Keratinocyte (primary cell): ENCODE measurements at regions not wholly inside any gene's neighbourhood (a gene's known extent, or its start where the extent isn't known, plus 50 kb on each side); places are given as distances from the start of the nearest gene placed in this dataset.

Source experiments
- DNase-seq: peaks from one replicate; pipeline ENCODE4 v3.0.0-alpha.2; 2011; ENCODE audit warnings: low read depth, missing footprints, low spot score
- FAIRE-seq: peaks from 2 replicates; lab custom pipeline; 2011; peaks lifted over from hg19 to GRCh38; lab: Jason Lieb, UNC
- H2AFZ ChIP-seq: 2 replicates; pipeline ENCODE4 v1.6.0; 2012; ENCODE audit warnings: low read length, control low read depth, inconsistent platforms; ENCODE audit not compliant: control insufficient read depth
- H3K27ac ChIP-seq: 2 replicates; pipeline ENCODE4 v1.5.1; 2011; ENCODE audit warnings: low read length; ENCODE audit not compliant: control insufficient read depth, insufficient read depth
- H3K27me3 ChIP-seq: 3 replicates; pipeline ENCODE4 v1.6.0; 2011; ENCODE audit warnings: low read length; ENCODE audit not compliant: control insufficient read depth, insufficient read depth; ENCODE audit errors: extremely low read depth
- H3K36me3 ChIP-seq, 2 experiments: 2 replicates in 1 of 2; 3 replicates in 1 of 2; pipeline ENCODE4 v1.5.1; 2011; ENCODE audit warnings: low read length in 2 of 2, mild to moderate bottlenecking in 1 of 2; ENCODE audit not compliant: control insufficient read depth in 2 of 2, insufficient read depth in 2 of 2; ENCODE audit errors: extremely low read depth in 1 of 2
- H3K4me1 ChIP-seq: 3 replicates; pipeline ENCODE4 v1.5.1; 2011; ENCODE audit warnings: low read length; ENCODE audit not compliant: control insufficient read depth, insufficient read depth; ENCODE audit errors: extremely low read depth
- H3K4me2 ChIP-seq: 3 replicates; pipeline ENCODE4 v1.6.0; 2011; ENCODE audit warnings: low read depth, low read length; ENCODE audit not compliant: control insufficient read depth, insufficient read depth; ENCODE audit errors: extremely low read depth
- H3K4me3 ChIP-seq, 3 experiments: fragments of 200-600 bp in 1 of 3; sonication (generic) in 1 of 3; 2 replicates in 2 of 3; 3 replicates in 1 of 3; pipeline ENCODE4 v1.5.1; 2011 to 2016; ENCODE audit warnings: low read length in 3 of 3, mild to moderate bottlenecking in 3 of 3, control low read depth in 2 of 3, inconsistent platforms in 1 of 3, low read depth in 1 of 3, mixed read lengths in 1 of 3, mixed run types in 1 of 3, moderate library complexity in 1 of 3; ENCODE audit not compliant: control insufficient read depth in 2 of 3, insufficient read depth in 2 of 3; ENCODE audit errors: extremely low read depth in 1 of 3
- H3K79me2 ChIP-seq: 2 replicates; pipeline ENCODE4 v1.6.0; 2012; ENCODE audit warnings: low read length; ENCODE audit not compliant: control insufficient read depth, insufficient read depth
- H3K9ac ChIP-seq: 3 replicates; pipeline ENCODE4 v1.6.0; 2011; ENCODE audit warnings: low read length; ENCODE audit not compliant: control insufficient read depth, insufficient read depth; ENCODE audit errors: extremely low read depth
- H3K9me1 ChIP-seq: 3 replicates; pipeline ENCODE4 v1.6.0; 2011; ENCODE audit warnings: low read length; ENCODE audit not compliant: control insufficient read depth, insufficient read depth; ENCODE audit errors: extremely low read depth
- H3K9me3 ChIP-seq: 2 replicates; pipeline ENCODE4 v1.5.1; 2012; ENCODE audit warnings: low read depth, low read length; ENCODE audit not compliant: control insufficient read depth
- H4K20me1 ChIP-seq: 3 replicates; pipeline ENCODE4 v1.6.0; 2011; ENCODE audit warnings: low read length; ENCODE audit not compliant: control insufficient read depth, insufficient read depth; ENCODE audit errors: extremely low read depth
- EZH2 ChIP-seq: IDR thresholded peaks from one replicate; pipeline ENCODE4 v1.6.1; 2012; ENCODE audit warnings: inconsistent platforms, mild to moderate bottlenecking, low read length, moderate library complexity
- dilution Hi-C: fragments of 300-500 bp; cut with MboI; formaldehyde crosslinking; loops from one replicate; pipeline ENCODE4 v1.7.0; 2020; ENCODE audit warnings: low sequenced_read_pairs; ENCODE audit not compliant: extremely low pct_ligation_motif_present
- TF ChIP-seq, protein P1 (sequence below), 3 experiments: IDR thresholded peaks in 1 of 3; conservative IDR thresholded peaks in 1 of 3; optimal IDR thresholded peaks in 1 of 3; 2 replicates in 2 of 3; 3 replicates in 1 of 3; pipeline versions ENCODE3 to v1.5.1; 2011; ENCODE audit warnings: low read length in 3 of 3, mild to moderate bottlenecking in 3 of 3, moderate library complexity in 2 of 3, control low read depth in 1 of 3, inconsistent platforms in 1 of 3; ENCODE audit not compliant: insufficient read depth in 2 of 3; ENCODE audit errors: extremely low read depth in 1 of 3

DNA sequence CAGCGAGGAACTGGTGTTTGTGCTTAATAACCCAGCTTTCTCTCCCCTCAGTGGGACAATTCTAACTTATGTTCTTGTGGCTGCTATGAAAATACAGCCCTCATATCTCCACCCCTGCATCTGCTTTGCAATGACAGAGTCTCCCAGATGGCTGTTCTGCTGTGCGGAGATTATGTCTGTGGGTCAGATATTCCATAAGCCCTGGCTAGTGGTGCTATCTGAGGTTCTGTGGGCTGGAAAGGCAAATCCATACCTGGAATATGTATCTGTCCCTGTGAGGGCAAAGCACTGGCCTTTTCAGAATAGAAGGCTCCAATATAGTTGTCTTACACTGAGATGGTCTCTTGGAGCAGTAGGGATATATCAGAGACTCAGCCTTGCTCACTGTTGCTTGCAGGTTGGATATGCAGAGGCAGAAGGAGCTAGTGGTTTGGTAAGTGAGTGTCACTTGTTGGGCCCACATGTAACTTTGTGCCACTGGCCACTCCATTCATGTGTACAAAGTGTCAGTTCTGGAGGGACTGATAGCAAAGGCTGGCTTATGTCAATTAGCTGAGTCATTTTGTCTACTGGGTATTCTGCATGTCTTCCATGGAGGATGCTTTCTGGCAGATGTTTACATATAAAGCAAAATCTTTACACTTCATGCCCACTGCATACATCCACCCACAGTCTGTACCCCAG lies 246.6 kb downstream of the FAM76B start:
- no peak for DNase-seq
- no peak overlapping the region for H3K4me3 ChIP-seq
- no peaks in the 10 kb centered on the region for H3K27me3 ChIP-seq
- H3K4me1 ChIP-seq: peaks cover 10% of the 10 kb centered on the region
- dilution Hi-C loops: no loop called here
- no peak for TF ChIP-seq EZH2
- TF ChIP-seq, protein P1, sequence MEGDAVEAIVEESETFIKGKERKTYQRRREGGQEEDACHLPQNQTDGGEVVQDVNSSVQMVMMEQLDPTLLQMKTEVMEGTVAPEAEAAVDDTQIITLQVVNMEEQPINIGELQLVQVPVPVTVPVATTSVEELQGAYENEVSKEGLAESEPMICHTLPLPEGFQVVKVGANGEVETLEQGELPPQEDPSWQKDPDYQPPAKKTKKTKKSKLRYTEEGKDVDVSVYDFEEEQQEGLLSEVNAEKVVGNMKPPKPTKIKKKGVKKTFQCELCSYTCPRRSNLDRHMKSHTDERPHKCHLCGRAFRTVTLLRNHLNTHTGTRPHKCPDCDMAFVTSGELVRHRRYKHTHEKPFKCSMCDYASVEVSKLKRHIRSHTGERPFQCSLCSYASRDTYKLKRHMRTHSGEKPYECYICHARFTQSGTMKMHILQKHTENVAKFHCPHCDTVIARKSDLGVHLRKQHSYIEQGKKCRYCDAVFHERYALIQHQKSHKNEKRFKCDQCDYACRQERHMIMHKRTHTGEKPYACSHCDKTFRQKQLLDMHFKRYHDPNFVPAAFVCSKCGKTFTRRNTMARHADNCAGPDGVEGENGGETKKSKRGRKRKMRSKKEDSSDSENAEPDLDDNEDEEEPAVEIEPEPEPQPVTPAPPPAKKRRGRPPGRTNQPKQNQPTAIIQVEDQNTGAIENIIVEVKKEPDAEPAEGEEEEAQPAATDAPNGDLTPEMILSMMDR (optimal IDR thresholded peaks at IDR 0.05 in 1 of 3, IDR thresholded peaks at IDR 0.05 in 1 of 3, conservative IDR thresholded peaks at IDR 0.05 in 1 of 3; ENCODE audit: extremely low read depth in 1 of 3, insufficient read depth in 2 of 3, low read length in 3 of 3): no peak
- H3K27ac ChIP-seq: no peak overlapping the region
- H3K4me2 ChIP-seq: no peak overlapping the region
- H3K9me3 ChIP-seq: no peaks in the 10 kb centered on the region
- H3K79me2 ChIP-seq: no peaks in the 10 kb centered on the region
- no peaks in the 10 kb centered on the region for H3K9me1 ChIP-seq
- no peak overlapping the region for H3K9ac ChIP-seq
- no peaks in the 10 kb centered on the region for H3K36me3 ChIP-seq
- H4K20me1 ChIP-seq: no peaks in the 10 kb centered on the region
- FAIRE-seq: no peak
- no peak overlapping the region for H2AFZ ChIP-seq

DNA sequence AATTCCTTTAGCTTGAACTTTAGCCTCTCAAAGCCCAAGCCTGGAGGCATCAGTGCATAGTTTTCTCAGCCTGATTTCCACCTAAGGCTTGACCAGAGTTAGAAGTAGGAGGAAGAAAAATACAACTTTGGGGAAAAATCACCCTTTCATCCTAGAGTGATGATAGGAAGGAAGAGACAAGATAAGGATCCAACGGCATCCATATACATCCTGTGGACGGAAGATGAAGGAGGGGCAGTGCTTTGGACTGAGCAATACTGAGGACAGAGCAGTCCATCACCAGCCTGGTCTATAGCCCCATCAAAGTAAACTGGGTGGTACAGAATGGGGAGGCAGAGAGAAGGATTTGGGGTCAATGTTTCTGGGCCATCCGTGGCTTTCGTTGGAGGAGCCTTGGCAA lies 247.9 kb downstream of the FAM76B start:
- H3K4me1 ChIP-seq: peaks cover 10% of the 10 kb centered on the region
- H3K9ac ChIP-seq: no peak overlapping the region
- no peaks in the 10 kb centered on the region for H3K27me3 ChIP-seq
- no peak for TF ChIP-seq EZH2
- TF ChIP-seq, protein P1 (optimal IDR thresholded peaks at IDR 0.05 in 1 of 3, IDR thresholded peaks at IDR 0.05 in 1 of 3, conservative IDR thresholded peaks at IDR 0.05 in 1 of 3; ENCODE audit: extremely low read depth in 1 of 3, insufficient read depth in 2 of 3, low read length in 3 of 3): no peak
- no peaks in the 10 kb centered on the region for H3K79me2 ChIP-seq
- dilution Hi-C loops: no loop called here
- no peak overlapping the region for H2AFZ ChIP-seq
- H3K9me3 ChIP-seq: no peaks in the 10 kb centered on the region
- DNase-seq (no peak), FAIRE-seq (no peak)
- H3K4me2 ChIP-seq: no peak overlapping the region
- H3K27ac ChIP-seq: no peak overlapping the region
- H3K9me1 ChIP-seq: no peaks in the 10 kb centered on the region
- no peaks in the 10 kb centered on the region for H4K20me1 ChIP-seq
- no peaks in the 10 kb centered on the region for H3K36me3 ChIP-seq
- no peak overlapping the region for H3K4me3 ChIP-seq
